ENCODE measurements at regions not wholly inside any gene's neighbourhood (a gene's known extent, or its start where the extent isn't known, plus 50 kb on each side); places are given as distances from the start of the nearest gene placed in this dataset.

- intact Hi-C loops (cut with micrococcal nuclease), result no loop called here
Measured at GRCh38 chr2:4357121-4357520, 653.7 kb downstream of the DCDC2C start.

- intact Hi-C loops (cut with micrococcal nuclease), result no loop called here
Measured at GRCh38 chr2:4358837-4359236, 655.5 kb downstream of the DCDC2C start.

- intact Hi-C loops (cut with micrococcal nuclease), result no loop called here
Measured at GRCh38 chr2:4368907-4369306, 665.5 kb downstream of the DCDC2C start.

GRCh38 chr2:4369826-4370419, 666.5 kb downstream of the DCDC2C start:
- intact Hi-C loops (cut with micrococcal nuclease), result no loop called here

DNA sequence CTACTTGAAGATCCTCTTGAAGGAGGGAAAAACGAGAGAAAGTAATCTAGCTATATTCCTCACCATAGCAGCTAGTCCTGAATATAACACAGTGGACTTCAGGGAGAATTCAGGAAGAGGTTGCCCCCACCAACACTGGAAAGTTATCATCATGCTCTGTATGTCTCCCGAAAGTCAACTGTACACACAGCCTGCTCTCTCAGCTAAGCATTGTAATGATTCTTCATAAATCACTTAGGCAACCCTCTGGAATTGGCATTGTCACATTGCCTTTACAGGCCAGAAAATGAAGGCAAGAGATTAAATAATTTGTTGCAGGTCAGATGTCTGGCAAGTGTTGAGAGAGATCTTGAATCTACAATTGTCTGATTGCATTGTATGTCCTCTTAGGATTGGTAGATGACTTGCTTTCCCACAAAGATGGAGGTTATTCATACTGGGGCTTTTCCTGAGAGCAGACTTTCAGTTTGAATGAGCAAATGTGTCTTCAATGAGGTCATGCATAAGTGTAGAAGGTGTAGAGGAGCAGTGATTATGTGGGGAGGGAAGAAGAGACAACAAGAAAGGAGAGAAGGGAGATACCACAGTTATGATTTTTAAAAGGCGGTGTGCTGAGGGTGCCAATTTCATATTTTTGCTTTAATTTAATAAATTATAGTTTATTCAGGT, 667.2 kb downstream of the DCDC2C start:
- intact Hi-C loops (cut with micrococcal nuclease), result no loop called here

GRCh38 chr2:4381049-4381448, 677.7 kb downstream of the DCDC2C start:
- intact Hi-C loops (cut with micrococcal nuclease), result no loop called here

GRCh38 chr2:4381773-4382172, 678.4 kb downstream of the DCDC2C start:
- intact Hi-C loops (cut with micrococcal nuclease), result no loop called here

DNA sequence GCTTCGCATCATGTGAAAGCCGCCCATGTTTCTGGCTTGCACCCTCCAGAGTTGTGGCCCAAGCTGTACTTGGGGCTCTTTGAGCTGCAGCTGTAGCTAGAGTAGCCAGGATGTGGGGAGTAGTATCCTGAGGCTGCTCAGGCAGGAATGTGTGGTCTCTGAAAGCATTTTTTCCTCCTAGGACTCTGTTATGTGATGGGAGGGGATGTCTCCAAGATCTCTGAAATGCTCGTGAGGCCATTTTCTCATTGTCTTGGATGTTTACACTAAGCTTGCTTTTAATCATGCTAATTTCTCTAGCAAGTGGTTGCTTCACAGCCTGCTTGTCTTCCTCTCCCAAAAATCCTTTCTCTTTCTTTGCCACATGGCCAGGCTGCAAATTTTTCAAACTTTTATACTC, 687.6 kb downstream of the DCDC2C start:
- intact Hi-C loops (cut with micrococcal nuclease), result no loop called here

GRCh38 chr2:4404363-4404762, 701.0 kb downstream of the DCDC2C start:
- intact Hi-C loops (cut with micrococcal nuclease), result no loop called here

- intact Hi-C loops (cut with micrococcal nuclease), result no loop called here
Measured at GRCh38 chr2:4408321-4408720, 704.9 kb downstream of the DCDC2C start.

DNA sequence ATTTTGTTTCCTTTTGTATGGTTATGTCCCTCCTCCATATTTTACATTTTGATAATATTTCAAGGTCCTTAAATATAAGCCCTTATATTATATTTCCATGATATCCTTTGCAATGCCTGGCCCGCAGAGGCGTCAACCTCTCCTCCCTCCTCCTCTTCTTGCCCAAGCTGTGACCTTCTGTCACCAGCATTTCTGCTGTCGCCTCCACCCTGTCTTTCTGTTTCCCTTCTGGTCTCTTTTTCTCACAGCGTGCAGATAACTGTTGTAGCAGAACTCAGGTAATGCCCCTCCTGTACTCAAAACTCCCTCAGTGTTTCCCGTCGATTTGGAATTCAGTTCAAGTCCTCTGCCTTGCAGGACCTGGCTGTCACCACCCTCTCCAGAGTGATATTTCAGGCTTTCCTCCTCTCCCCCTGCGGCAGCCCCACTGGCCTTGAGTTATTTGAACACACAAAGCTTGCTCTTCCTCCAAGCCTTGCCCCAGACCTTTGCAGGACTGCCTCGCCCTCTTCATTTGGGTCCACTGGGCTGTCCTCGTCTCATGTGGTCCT, 709.3 kb downstream of the DCDC2C start:
- intact Hi-C loops (cut with micrococcal nuclease), result no loop called here

DNA sequence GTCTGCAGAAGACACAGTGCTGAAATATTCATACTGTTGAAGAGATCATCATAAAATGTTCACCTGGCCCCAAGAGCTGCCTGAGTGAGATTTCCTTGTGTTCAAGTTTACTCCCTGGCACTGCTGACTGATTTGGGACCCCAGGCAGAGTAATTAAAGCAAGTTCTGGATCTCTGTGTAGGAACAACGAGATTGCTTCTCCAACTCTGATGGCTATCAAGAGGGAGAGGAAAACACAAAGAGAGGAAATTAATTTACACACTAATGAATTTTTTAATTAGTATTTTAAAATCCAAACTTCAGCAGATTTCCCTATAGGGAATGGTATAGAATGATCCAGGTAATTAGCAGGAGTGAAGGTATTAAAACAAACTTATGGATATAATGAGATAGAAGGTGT, 711.8 kb downstream of the DCDC2C start:
- intact Hi-C loops (cut with micrococcal nuclease), result no loop called here

- intact Hi-C loops (cut with micrococcal nuclease), result no loop called here
Measured at GRCh38 chr2:4415810-4416413, 712.5 kb downstream of the DCDC2C start.

GRCh38 chr2:4416431-4416830, 713.1 kb downstream of the DCDC2C start:
- intact Hi-C loops (cut with micrococcal nuclease), result no loop called here

DNA sequence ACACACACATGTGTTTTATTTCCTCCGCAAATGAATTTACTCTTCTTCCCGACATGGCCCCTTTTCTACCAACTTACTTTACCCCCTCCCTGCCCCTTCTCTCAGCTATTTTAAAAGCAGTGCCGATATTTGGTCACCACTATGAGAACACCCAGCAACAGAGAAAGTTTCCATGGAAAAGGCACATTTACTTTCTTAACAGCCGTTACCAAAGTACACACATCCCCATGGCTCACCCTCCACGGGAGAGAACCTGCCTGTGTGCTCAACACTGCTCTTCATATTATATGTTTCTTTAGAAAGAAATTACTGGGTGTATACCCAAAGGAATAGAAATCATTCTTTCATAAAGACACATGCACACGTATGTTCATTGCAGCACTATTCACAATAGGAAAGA, 714.4 kb downstream of the DCDC2C start:
- intact Hi-C loops (cut with micrococcal nuclease), result no loop called here

DNA sequence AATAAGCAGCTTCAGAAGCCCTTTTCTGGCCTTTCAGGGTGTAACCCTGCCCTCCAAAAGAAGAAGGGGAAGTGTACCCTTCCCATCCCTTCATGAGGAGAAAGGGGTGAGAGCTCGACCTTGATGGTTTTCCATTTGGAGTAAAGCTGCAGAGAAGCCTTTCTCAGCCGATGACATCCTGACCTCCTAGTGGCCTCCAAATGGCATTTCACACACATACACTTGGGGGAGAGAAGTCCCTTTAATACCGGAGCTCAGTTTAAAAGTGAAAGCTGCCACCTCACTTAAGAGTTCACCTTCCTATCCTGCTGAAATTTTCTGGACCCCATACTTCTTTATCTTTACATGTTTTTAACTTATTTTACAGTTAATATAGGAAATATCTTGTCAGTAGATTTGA, 716.7 kb downstream of the DCDC2C start:
- intact Hi-C loops (cut with micrococcal nuclease), result no loop called here

GRCh38 chr2:4424153-4424552, 720.8 kb downstream of the DCDC2C start:
- intact Hi-C loops (cut with micrococcal nuclease), result no loop called here

DNA sequence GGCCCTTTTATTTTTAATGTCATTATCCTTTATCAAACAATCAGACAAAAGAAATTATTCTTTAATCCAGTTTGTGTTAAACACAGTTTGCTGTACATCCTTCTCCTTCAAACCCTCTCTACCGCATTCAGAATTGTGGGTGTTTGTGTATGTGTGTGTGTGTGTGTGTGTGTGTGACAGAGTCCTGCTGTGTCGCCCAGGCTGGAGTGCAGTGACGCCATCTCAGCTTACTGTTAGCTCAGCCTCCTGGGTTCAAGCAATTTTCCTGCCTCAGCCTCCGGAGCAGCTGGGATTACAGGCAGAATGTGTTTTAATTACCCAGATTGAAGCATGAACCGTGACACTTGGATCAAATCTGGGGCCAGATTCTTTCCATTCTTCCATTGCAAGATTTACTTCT, 723.7 kb downstream of the DCDC2C start:
- intact Hi-C loops (cut with micrococcal nuclease), result no loop called here

DNA sequence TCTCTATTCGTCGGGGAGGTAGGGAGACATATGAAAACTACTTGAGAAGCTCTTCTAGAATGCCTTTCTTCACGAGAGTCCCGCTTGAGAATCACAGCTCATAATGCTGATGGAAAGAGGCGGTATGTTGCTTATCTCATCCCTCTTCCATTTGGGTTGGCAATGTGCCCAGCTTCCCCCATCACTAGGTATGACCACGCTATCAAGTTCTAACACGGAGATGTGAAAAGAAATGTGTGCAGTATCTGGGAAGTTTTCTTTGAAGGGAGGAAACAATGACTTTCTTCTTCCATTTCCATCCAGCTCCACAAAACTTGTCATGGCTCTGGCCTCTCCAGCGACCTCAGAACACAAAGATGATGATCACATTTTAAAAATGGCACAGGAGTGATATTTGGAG, 742.4 kb downstream of the DCDC2C start:
- intact Hi-C loops (cut with micrococcal nuclease), result no loop called here

GRCh38 chr2:4454907-4455306, 751.5 kb downstream of the DCDC2C start:
- intact Hi-C loops (cut with micrococcal nuclease), result no loop called here

GRCh38 chr2:4455486-4456155, 752.2 kb downstream of the DCDC2C start:
- intact Hi-C loops (cut with micrococcal nuclease), result no loop called here

GRCh38 chr2:4464634-4465266, 761.4 kb downstream of the DCDC2C start:
- intact Hi-C loops (cut with micrococcal nuclease), result no loop called here

All from T-helper 1 cell treated with Interleukin-12 subunit alpha and Interleukin-12 subunit beta and Interleukin-4 antibody, amounts not matched to agents 30 ng/mL and 1 ng/mL, for 36 hours (primary cell).